HepG2 (cell line): ENCODE measurements at regions not wholly inside any gene's neighbourhood (a gene's known extent, or its start where the extent isn't known, plus 50 kb on each side); places are given as distances from the start of the nearest gene placed in this dataset.

ENCODE experiments used
- ATF6 ChIP-seq: sonication (generic); formaldehyde crosslinking; conservative IDR thresholded peaks from 2 replicates; pipeline ENCODE4 v1.4.0; 2020; ENCODE audit warnings: missing genetic modification reagents
- BORCS8-MEF2B ChIP-seq: sonication (generic); formaldehyde crosslinking; IDR thresholded peaks from 2 replicates; pipeline ENCODE4 v1.8.0; 2022; ENCODE audit warnings: mild to moderate bottlenecking, missing genetic modification reagents
- CENPX ChIP-seq: sonication (generic); formaldehyde crosslinking; IDR thresholded peaks from 2 replicates; pipeline ENCODE4 v1.9.0; 2021; ENCODE audit warnings: mild to moderate bottlenecking, missing genetic modification reagents, moderate library complexity
- ELF3 ChIP-seq: IDR thresholded peaks from 2 replicates; pipeline ENCODE4 v1.6.1; 2016; ENCODE audit warnings: missing genetic modification reagents, missing compliant biosample characterization
- GABPB1 ChIP-seq: IDR thresholded peaks from 2 replicates; pipeline ENCODE4 v1.6.1; 2016; ENCODE audit warnings: mild to moderate bottlenecking, missing genetic modification reagents, moderate library complexity, missing compliant biosample characterization
- GATA4 ChIP-seq: sonication (generic); IDR thresholded peaks from 2 replicates; pipeline ENCODE4 v1.6.1; 2016; ENCODE audit warnings: antibody characterized with exemption, low read depth, borderline replicate concordance
- HOXA9 ChIP-seq: sonication (generic); formaldehyde crosslinking; IDR thresholded peaks from 2 replicates; pipeline ENCODE4 v1.8.1; 2022; ENCODE audit warnings: missing genetic modification reagents, mild to moderate bottlenecking, moderate library complexity, borderline replicate concordance
- LCORL ChIP-seq, 2 experiments: fragments of 450-650 bp in 1 of 2; sonication (generic) in 1 of 2; formaldehyde crosslinking in 1 of 2; IDR thresholded peaks; 2 replicates each; pipeline versions ENCODE4 v1.5.0 to v1.6.1; 2017 to 2020; ENCODE audit warnings: antibody characterized with exemption in 1 of 2, missing genetic modification reagents in 1 of 2
- MXI1 ChIP-seq: IDR thresholded peaks from 3 replicates; pipeline ENCODE4 v1.6.1; 2012; ENCODE audit warnings: low read depth, low read length, inconsistent platforms, borderline replicate concordance
- NAIF1 ChIP-seq: sonication (generic); formaldehyde crosslinking; IDR thresholded peaks from 2 replicates; pipeline ENCODE4 v1.5.0; 2020; ENCODE audit warnings: mild to moderate bottlenecking, missing genetic modification reagents, borderline replicate concordance
- NCOA1 ChIP-seq: sonication (generic); formaldehyde crosslinking; IDR thresholded peaks from 2 replicates; pipeline ENCODE4 v1.9.0; 2021; ENCODE audit warnings: missing genetic modification reagents
- NCOA2 ChIP-seq: sonication (generic); formaldehyde crosslinking; IDR thresholded peaks from 2 replicates; pipeline ENCODE4 v1.8.0; 2022; ENCODE audit warnings: inconsistent platforms
- NR2F2 ChIP-seq: IDR thresholded peaks from 2 replicates; pipeline ENCODE4 v1.6.1; 2012; ENCODE audit warnings: low read depth, inconsistent platforms, borderline replicate concordance
- PPARG ChIP-seq: conservative IDR thresholded peaks from 2 replicates; pipeline ENCODE4 v1.6.1; 2016; ENCODE audit warnings: missing biosample characterization, missing genetic modification reagents
- PRMT3 ChIP-seq: sonication (generic); formaldehyde crosslinking; IDR thresholded peaks from 2 replicates; pipeline ENCODE4 v1.8.1; 2022; ENCODE audit warnings: low read depth, mild to moderate bottlenecking, moderate library complexity, missing genetic modification reagents, borderline replicate concordance
- RXRB ChIP-seq: IDR thresholded peaks from 2 replicates; pipeline ENCODE4 v1.6.1; 2016; ENCODE audit warnings: borderline replicate concordance, missing genetic modification reagents, missing compliant biosample characterization
- SIX1 ChIP-seq: sonication (generic); formaldehyde crosslinking; IDR thresholded peaks from 2 replicates; pipeline ENCODE4 v1.4.0; 2020; ENCODE audit warnings: missing genetic modification reagents, borderline replicate concordance
- SIX4 ChIP-seq: sonication (generic); formaldehyde crosslinking; IDR thresholded peaks from 2 replicates; pipeline ENCODE4 v1.4.0; 2020; ENCODE audit warnings: missing genetic modification reagents
- SOX6 ChIP-seq, 2 experiments: fragments of 450-650 bp in 1 of 2; sonication (generic) in 1 of 2; formaldehyde crosslinking in 1 of 2; IDR thresholded peaks; 2 replicates each; pipeline versions ENCODE4 v1.4.0 to v1.6.1; 2017 to 2020; ENCODE audit warnings: antibody characterized with exemption in 1 of 2, mild to moderate bottlenecking in 1 of 2, missing genetic modification reagents in 1 of 2
- SP5 ChIP-seq: IDR thresholded peaks from 2 replicates; pipeline ENCODE4 v1.6.1; 2016; ENCODE audit warnings: low read depth, borderline replicate concordance
- TBX3 ChIP-seq: fragments of 450-650 bp; IDR thresholded peaks from 2 replicates; pipeline ENCODE4 v1.6.1; 2017; ENCODE audit warnings: antibody characterized with exemption, mild to moderate bottlenecking, inconsistent platforms, borderline replicate concordance
- TCF7L2 ChIP-seq: IDR thresholded peaks from 2 replicates; pipeline ENCODE4 v1.6.1; 2011; ENCODE audit warnings: mild to moderate bottlenecking, low read depth, low read length, moderate library complexity
- ZFP1 ChIP-seq: IDR thresholded peaks from 2 replicates; pipeline ENCODE4 v1.6.1; 2016
- ZKSCAN5 ChIP-seq: sonication (generic); formaldehyde crosslinking; IDR thresholded peaks from 2 replicates; pipeline ENCODE4 v1.5.1; 2020; ENCODE audit warnings: mild to moderate bottlenecking, missing genetic modification reagents
- ZNF367 ChIP-seq: sonication (generic); formaldehyde crosslinking; IDR thresholded peaks from 2 replicates; pipeline ENCODE4 v1.4.0; 2020; ENCODE audit warnings: missing genetic modification reagents, borderline replicate concordance
- ZSCAN22 ChIP-seq: sonication (generic); formaldehyde crosslinking; IDR thresholded peaks from 2 replicates; pipeline ENCODE4 v1.4.0; 2020; ENCODE audit warnings: mild to moderate bottlenecking, missing genetic modification reagents
- TF ChIP-seq, protein P1 (sequence below): sonication (generic); formaldehyde crosslinking; IDR thresholded peaks from 2 replicates; pipeline ENCODE4 v1.8.0; 2022; ENCODE audit warnings: missing genetic modification reagents, mild to moderate bottlenecking, borderline replicate concordance
- TF ChIP-seq, protein P2 (sequence below): IDR thresholded peaks from 2 replicates; pipeline ENCODE4 v1.6.1; 2018; ENCODE audit warnings: missing genetic modification reagents, mild to moderate bottlenecking, missing compliant biosample characterization

GRCh38 chr14:89641495-89642175 is 224.6 kb upstream of the FOXN3 start (continued):
- TF ChIP-seq SIX1, result peak; percentile 94
- TF ChIP-seq ZFP1 (CRISPR knock-in tag), result no peak
- no peak for TF ChIP-seq TBX3
- peak; percentile 62; the same call in 1 of the 2 replicates for TF ChIP-seq SIX4
- TF ChIP-seq, protein P1, sequence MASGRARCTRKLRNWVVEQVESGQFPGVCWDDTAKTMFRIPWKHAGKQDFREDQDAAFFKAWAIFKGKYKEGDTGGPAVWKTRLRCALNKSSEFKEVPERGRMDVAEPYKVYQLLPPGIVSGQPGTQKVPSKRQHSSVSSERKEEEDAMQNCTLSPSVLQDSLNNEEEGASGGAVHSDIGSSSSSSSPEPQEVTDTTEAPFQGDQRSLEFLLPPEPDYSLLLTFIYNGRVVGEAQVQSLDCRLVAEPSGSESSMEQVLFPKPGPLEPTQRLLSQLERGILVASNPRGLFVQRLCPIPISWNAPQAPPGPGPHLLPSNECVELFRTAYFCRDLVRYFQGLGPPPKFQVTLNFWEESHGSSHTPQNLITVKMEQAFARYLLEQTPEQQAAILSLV (CRISPR knock-in tag), result no peak
- TF ChIP-seq NCOA1 (CRISPR knock-in tag), result 0 out of 2 replicates have a peak, but pooled peaks have one; percentile 31
- TF ChIP-seq MXI1, result 0 out of 3 replicates have a peak, but pooled peaks have one; percentile 16
- no peak for TF ChIP-seq SOX6 (IDR thresholded peaks at IDR 0.05)
- TF ChIP-seq SOX6 (CRISPR knock-in tag; IDR thresholded peaks at IDR 0.05), result peak; percentile 67
- no peak for TF ChIP-seq PRMT3
- no peak for TF ChIP-seq ZKSCAN5
- TF ChIP-seq NR2F2, result peak; percentile 47; the same call in 1 of the 2 replicates
- TF ChIP-seq TCF7L2, result no peak
- TF ChIP-seq ELF3 (CRISPR knock-in tag), result peak; percentile 79
- no peak for TF ChIP-seq SP5 (CRISPR knock-in tag)
- 0 out of 2 replicates have a peak, but pooled peaks have one; percentile 22 for TF ChIP-seq RXRB
- TF ChIP-seq, protein P2, sequence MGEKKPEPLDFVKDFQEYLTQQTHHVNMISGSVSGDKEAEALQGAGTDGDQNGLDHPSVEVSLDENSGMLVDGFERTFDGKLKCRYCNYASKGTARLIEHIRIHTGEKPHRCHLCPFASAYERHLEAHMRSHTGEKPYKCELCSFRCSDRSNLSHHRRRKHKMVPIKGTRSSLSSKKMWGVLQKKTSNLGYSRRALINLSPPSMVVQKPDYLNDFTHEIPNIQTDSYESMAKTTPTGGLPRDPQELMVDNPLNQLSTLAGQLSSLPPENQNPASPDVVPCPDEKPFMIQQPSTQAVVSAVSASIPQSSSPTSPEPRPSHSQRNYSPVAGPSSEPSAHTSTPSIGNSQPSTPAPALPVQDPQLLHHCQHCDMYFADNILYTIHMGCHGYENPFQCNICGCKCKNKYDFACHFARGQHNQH (CRISPR knock-in tag), result 0 out of 2 replicates have a peak, but pooled peaks have one; percentile 24
- TF ChIP-seq ZNF367 (CRISPR knock-in tag), result no peak
- peak; percentile 13; the same call in 1 of the 2 replicates for TF ChIP-seq NCOA2
- TF ChIP-seq GABPB1 (CRISPR knock-in tag), result no peak
- TF ChIP-seq BORCS8-MEF2B, result no peak
- peak; percentile 77 for TF ChIP-seq PPARG (CRISPR knock-in tag)
- no peak for TF ChIP-seq GATA4
- no peak for TF ChIP-seq ZSCAN22 (CRISPR knock-in tag)
- TF ChIP-seq NAIF1 (CRISPR knock-in tag), result no peak
- TF ChIP-seq HOXA9 (CRISPR knock-in tag), result no peak
- TF ChIP-seq CENPX (CRISPR knock-in tag), result no peak
- TF ChIP-seq LCORL (IDR thresholded peaks at IDR 0.05), result no peak
- TF ChIP-seq LCORL (CRISPR knock-in tag; IDR thresholded peaks at IDR 0.05), result 0 out of 2 replicates have a peak, but pooled peaks have one; percentile 21
- TF ChIP-seq ATF6 (CRISPR knock-in tag), result no peak
